ENCODE measurements at regions not wholly inside any gene's neighbourhood (a gene's known extent, or its start where the extent isn't known, plus 50 kb on each side); places are given as distances from the start of the nearest gene placed in this dataset.
"Not testable (repeated sequence)": the region's sequence is repeated elsewhere in the genome, so short reads cannot be mapped to it uniquely, and the experiment has no call there.

- no peaks in the 10 kb centered on the region for H3K27me3 ChIP-seq
- no peak for TF ChIP-seq CTCF (IDR thresholded peaks at IDR 0.05; ENCODE audit: low read depth, low read length)
- H3K4me1 ChIP-seq (ENCODE audit: low read depth), result no peaks in the 10 kb centered on the region
- no peak overlapping the region for H3K4me3 ChIP-seq
- no peaks in the 10 kb centered on the region for H3K36me3 ChIP-seq
- DNase-seq (ENCODE audit: low read depth in 1 of 2, low spot score in 1 of 2), result no peak
- H3K9me3 ChIP-seq (ENCODE audit: low read depth), result no peaks in the 10 kb centered on the region
- no peak overlapping the region for H3K27ac ChIP-seq
Measured at GRCh38 chr2:204389856-204390255, 155.4 kb upstream of the PARD3B start.

GRCh38 chr2:204395539-204395938 lies 149.7 kb upstream of the PARD3B start:
- Histone ChIP-seq H3K36me3 (no peaks in the 10 kb centered on the region), H3K9me3 (ENCODE audit: low read depth) (no peaks in the 10 kb centered on the region), H3K4me1 (ENCODE audit: low read depth) (no peaks in the 10 kb centered on the region), H3K4me3 (no peak overlapping the region), H3K27ac (no peak overlapping the region), H3K27me3 (no peaks in the 10 kb centered on the region)
- DNase-seq (ENCODE audit: low read depth in 1 of 2, low spot score in 1 of 2), result no peak
- no peak for TF ChIP-seq CTCF (IDR thresholded peaks at IDR 0.05; ENCODE audit: low read depth, low read length)

- Histone ChIP-seq H3K27ac (no peak overlapping the region), H3K9me3 (ENCODE audit: low read depth) (no peaks in the 10 kb centered on the region), H3K27me3 (no peaks in the 10 kb centered on the region), H3K36me3 (no peaks in the 10 kb centered on the region), H3K4me3 (no peak overlapping the region), H3K4me1 (ENCODE audit: low read depth) (no peaks in the 10 kb centered on the region)
- TF ChIP-seq CTCF (IDR thresholded peaks at IDR 0.05; ENCODE audit: low read depth, low read length), result no peak
- no peak for DNase-seq (ENCODE audit: low read depth in 1 of 2, low spot score in 1 of 2)
Measured at GRCh38 chr2:204401114-204401513, 144.2 kb upstream of the PARD3B start.

GRCh38 chr2:204407204-204408014 lies 137.9 kb upstream of the PARD3B start:
- H3K27ac ChIP-seq, result no peak overlapping the region
- H3K4me1 ChIP-seq (ENCODE audit: low read depth), result no peaks in the 10 kb centered on the region
- no peaks in the 10 kb centered on the region for H3K36me3 ChIP-seq
- H3K27me3 ChIP-seq, result no peaks in the 10 kb centered on the region
- TF ChIP-seq CTCF (IDR thresholded peaks at IDR 0.05; ENCODE audit: low read depth, low read length), result no peak
- DNase-seq (ENCODE audit: low read depth in 1 of 2, low spot score in 1 of 2), result no peak
- no peak overlapping the region for H3K4me3 ChIP-seq
- no peaks in the 10 kb centered on the region for H3K9me3 ChIP-seq (ENCODE audit: low read depth)

GRCh38 chr2:204412782-204413181 lies 132.5 kb upstream of the PARD3B start:
- not testable (repeated sequence) for H3K4me1 ChIP-seq (ENCODE audit: low read depth); DNase-seq (ENCODE audit: low read depth in 1 of 2, low spot score in 1 of 2); H3K9me3 ChIP-seq (ENCODE audit: low read depth); H3K36me3 ChIP-seq; H3K4me3 ChIP-seq; H3K27me3 ChIP-seq; H3K27ac ChIP-seq

- TF ChIP-seq CTCF (IDR thresholded peaks at IDR 0.05; ENCODE audit: low read depth, low read length), result no peak
- Histone ChIP-seq H3K36me3 (no peaks in the 10 kb centered on the region), H3K9me3 (ENCODE audit: low read depth) (no peaks in the 10 kb centered on the region), H3K27ac (no peak overlapping the region), H3K4me1 (ENCODE audit: low read depth) (no peaks in the 10 kb centered on the region), H3K27me3 (no peaks in the 10 kb centered on the region), H3K4me3 (no peak overlapping the region)
- DNase-seq (ENCODE audit: low read depth in 1 of 2, low spot score in 1 of 2), result no peak
Measured at GRCh38 chr2:204415406-204416181, 129.7 kb upstream of the PARD3B start.
